Glutamatergic neuron (in vitro differentiated cells): ENCODE measurements at regions not wholly inside any gene's neighbourhood (a gene's known extent, or its start where the extent isn't known, plus 50 kb on each side); places are given as distances from the start of the nearest gene placed in this dataset.

Experiments used
- DNase-seq: peaks from one replicate; pipeline ENCODE4 v3.0.0; 2022
- H3K27ac Mint-ChIP-seq: one replicate; pipeline ENCODE4 v1.8.0; 2020; ENCODE audit warnings: mild to moderate bottlenecking, mixed read lengths, inconsistent platforms; ENCODE audit not compliant: unreplicated experiment
- H3K27me3 Mint-ChIP-seq: one replicate; pipeline ENCODE4 v1.8.0; 2020; ENCODE audit warnings: mild to moderate bottlenecking, moderate library complexity, mixed read lengths, inconsistent platforms; ENCODE audit not compliant: unreplicated experiment
- H3K36me3 Mint-ChIP-seq: one replicate; pipeline ENCODE4 v1.8.0; 2020; ENCODE audit warnings: mild to moderate bottlenecking, mixed read lengths, inconsistent platforms; ENCODE audit not compliant: unreplicated experiment
- H3K4me1 Mint-ChIP-seq: one replicate; pipeline ENCODE4 v1.8.0; 2020; ENCODE audit warnings: mild to moderate bottlenecking, low read depth, mixed read lengths, inconsistent platforms; ENCODE audit not compliant: unreplicated experiment
- H3K4me3 Mint-ChIP-seq: one replicate; pipeline ENCODE4 v1.8.0; 2020; ENCODE audit warnings: mild to moderate bottlenecking, mixed read lengths, inconsistent platforms; ENCODE audit not compliant: unreplicated experiment
- H3K9me3 Mint-ChIP-seq: one replicate; pipeline ENCODE4 v1.8.0; 2020; ENCODE audit warnings: mild to moderate bottlenecking, moderate library complexity, mixed read lengths, inconsistent platforms; ENCODE audit not compliant: unreplicated experiment
- CTCF ChIP-seq: fragments of 200-600 bp; sonication (generic); IDR thresholded peaks from one replicate; pipeline ENCODE4 v1.5.0; 2021; ENCODE audit not compliant: partially characterized antibody, unreplicated experiment

DNA sequence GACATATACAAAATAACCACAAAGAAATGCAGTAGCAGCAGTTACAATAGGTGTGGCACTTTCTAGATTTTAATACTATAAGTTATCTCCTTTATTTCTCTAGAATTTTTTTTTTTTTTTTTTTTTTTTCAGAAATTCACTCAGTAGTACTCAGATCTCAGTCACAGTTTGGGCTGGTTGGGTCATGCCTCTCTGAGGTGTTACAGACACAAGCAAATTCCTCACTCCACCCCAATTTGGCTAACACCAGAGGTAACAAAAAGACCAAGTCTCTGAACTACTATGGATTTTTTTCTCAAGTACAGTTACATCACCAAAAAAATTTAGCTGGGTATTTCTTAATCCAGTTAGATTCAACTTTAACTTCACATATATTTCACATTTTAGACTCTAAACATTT lies 985.1 kb upstream of the LRRN3 start:
- no peak overlapping the region for H3K4me3 Mint-ChIP-seq
- no peaks in the 10 kb centered on the region for H3K36me3 Mint-ChIP-seq
- no peaks in the 10 kb centered on the region for H3K9me3 Mint-ChIP-seq
- H3K4me1 Mint-ChIP-seq = no peaks in the 10 kb centered on the region
- H3K27me3 Mint-ChIP-seq = no peaks in the 10 kb centered on the region
- no peak for TF ChIP-seq CTCF
- no peak overlapping the region for H3K27ac Mint-ChIP-seq
- DNase-seq = no peak

- Mint-ChIP-seq H3K27ac (no peak overlapping the region), H3K27me3 (peaks cover under 1% of the 10 kb centered on the region)
Observed at GRCh38 chr7:110119883-110120581, 970.9 kb upstream of the LRRN3 start.

GRCh38 chr7:110129159-110129558 lies 961.8 kb upstream of the LRRN3 start:
- Mint-ChIP-seq H3K27me3 (peaks cover 2% of the 10 kb centered on the region), H3K9me3 (no peaks in the 10 kb centered on the region), H3K27ac (no peak overlapping the region), H3K4me1 (no peaks in the 10 kb centered on the region), H3K36me3 (no peaks in the 10 kb centered on the region), H3K4me3 (no peak overlapping the region)
- DNase-seq = no peak
- TF ChIP-seq CTCF = no peak

More at GRCh38 chr7:110119883-110120581, 970.9 kb upstream of the LRRN3 start:
- peaks cover 8% of the 10 kb centered on the region for H3K36me3 Mint-ChIP-seq
- TF ChIP-seq CTCF = no peak
- no peak for DNase-seq
- H3K4me1 Mint-ChIP-seq = no peaks in the 10 kb centered on the region
- H3K4me3 Mint-ChIP-seq = no peak overlapping the region
- peaks cover 4% of the 10 kb centered on the region for H3K9me3 Mint-ChIP-seq

- H3K27ac Mint-ChIP-seq = no peak overlapping the region
Observed at GRCh38 chr7:110130669-110131068, 960.3 kb upstream of the LRRN3 start.

More at GRCh38 chr7:110130669-110131068, 960.3 kb upstream of the LRRN3 start:
- no peaks in the 10 kb centered on the region for H3K36me3 Mint-ChIP-seq
- H3K9me3 Mint-ChIP-seq = no peaks in the 10 kb centered on the region
- DNase-seq = no peak
- no peak for TF ChIP-seq CTCF
- H3K4me3 Mint-ChIP-seq = no peak overlapping the region
- H3K4me1 Mint-ChIP-seq = no peaks in the 10 kb centered on the region
- no peaks in the 10 kb centered on the region for H3K27me3 Mint-ChIP-seq
